HEK293 (cell line): ENCODE measurements at regions not wholly inside any gene's neighbourhood (a gene's known extent, or its start where the extent isn't known, plus 50 kb on each side); places are given as distances from the start of the nearest gene placed in this dataset.

Experiments used
- CTCF ChIA-PET: fragments of 350-600 bp; formaldehyde crosslinking; extraction: SDS; loops from one replicate; lab custom pipeline; 2021; ENCODE audit warnings: antibody characterized with exemption; lab: Yijun Ruan, JAX
- POLR2A ChIA-PET: fragments of 300-600 bp; formaldehyde crosslinking; extraction: SDS; loops from one replicate; lab custom pipeline; 2020; ENCODE audit warnings: antibody characterized with exemption, inconsistent platforms; lab: Yijun Ruan, JAX
- H3K27ac ChIP-seq: fragments of 200-500 bp; sonication (Bioruptor generic); 2 replicates; pipeline ENCODE4 v1.5.1; 2014; ENCODE audit warnings: low read depth, low read length, control low read depth, inconsistent platforms; ENCODE audit errors: extremely low read depth
- H3K36me3 ChIP-seq, 2 experiments: fragments of 200-500 bp in 1 of 2; sonication (Bioruptor generic) in 1 of 2; 1 replicate in 1 of 2; 2 replicates in 1 of 2; pipeline ENCODE4 v1.5.1; 2014 to 2017; ENCODE audit warnings: inconsistent platforms in 2 of 2, low read length in 2 of 2; ENCODE audit not compliant: control insufficient read depth in 2 of 2, insufficient read depth in 1 of 2
- H3K4me1 ChIP-seq: fragments of 200-500 bp; sonication (Bioruptor generic); 2 replicates; pipeline ENCODE4 v1.5.1; 2014; ENCODE audit warnings: mild to moderate bottlenecking, low read length, inconsistent platforms; ENCODE audit not compliant: control insufficient read depth, insufficient read depth
- H3K4me3 ChIP-seq: 2 replicates; pipeline ENCODE4 v1.5.1; 2011; ENCODE audit warnings: low read depth, mild to moderate bottlenecking, control low read depth, low read length, moderate library complexity
- H3K9me3 ChIP-seq: fragments of 200-500 bp; sonication (Bioruptor generic); 2 replicates; pipeline ENCODE4 v1.5.1; 2014; ENCODE audit warnings: low read depth, low read length, inconsistent platforms; ENCODE audit not compliant: control insufficient read depth, insufficient read depth
- GLI4 ChIP-seq: fragments of 450-650 bp; formaldehyde crosslinking; IDR thresholded peaks from 2 replicates; pipeline ENCODE4 v1.5.1; 2016; ENCODE audit warnings: missing biosample characterization, missing genetic modification characterization
- GLIS1 ChIP-seq: fragments of 450-650 bp; formaldehyde crosslinking; IDR thresholded peaks from 2 replicates; pipeline ENCODE4 v1.5.1; 2016; ENCODE audit warnings: missing biosample characterization, missing genetic modification characterization
- GLIS2 ChIP-seq: fragments of 450-650 bp; formaldehyde crosslinking; IDR thresholded peaks from 2 replicates; pipeline ENCODE4 v1.5.1; 2016; ENCODE audit warnings: missing biosample characterization, missing genetic modification characterization
- IKZF3 ChIP-seq: fragments of 450-650 bp; IDR thresholded peaks from 2 replicates; pipeline ENCODE4 v1.5.0; 2018; ENCODE audit warnings: missing biosample characterization, mild to moderate bottlenecking, missing genetic modification characterization, moderate library complexity
- INSM2 ChIP-seq: fragments of 450-650 bp; formaldehyde crosslinking; IDR thresholded peaks from 2 replicates; pipeline ENCODE4 v1.5.1; 2016; ENCODE audit warnings: missing biosample characterization, missing genetic modification characterization
- KLF16 ChIP-seq: fragments of 450-650 bp; formaldehyde crosslinking; IDR thresholded peaks from 2 replicates; pipeline ENCODE4 v1.5.1; 2017; ENCODE audit warnings: missing biosample characterization, missing genetic modification characterization
- PRDM1 ChIP-seq: fragments of 450-650 bp; formaldehyde crosslinking; IDR thresholded peaks from 2 replicates; pipeline ENCODE4; 2016; ENCODE audit warnings: missing biosample characterization, missing genetic modification characterization
- SCRT1 ChIP-seq: fragments of 450-650 bp; formaldehyde crosslinking; IDR thresholded peaks from 2 replicates; pipeline ENCODE4 v1.5.1; 2016; ENCODE audit warnings: missing biosample characterization, missing genetic modification characterization, borderline replicate concordance
- TRIM28 ChIP-seq: IDR thresholded peaks from 2 replicates; pipeline ENCODE4 v1.6.1; 2011; ENCODE audit warnings: low read length, control low read depth, borderline replicate concordance
- ZBTB21 ChIP-seq: fragments of 450-650 bp; formaldehyde crosslinking; IDR thresholded peaks from 2 replicates; pipeline ENCODE4 v1.5.1; 2017; ENCODE audit warnings: missing biosample characterization, missing genetic modification characterization
- ZNF121 ChIP-seq: fragments of 450-650 bp; formaldehyde crosslinking; IDR thresholded peaks from 2 replicates; pipeline ENCODE4 v1.5.1; 2016; ENCODE audit warnings: missing biosample characterization, missing genetic modification characterization
- ZNF155 ChIP-seq: fragments of 450-650 bp; formaldehyde crosslinking; IDR thresholded peaks from 2 replicates; pipeline ENCODE4 v1.5.1; 2016; ENCODE audit warnings: missing biosample characterization, missing genetic modification characterization
- ZNF239 ChIP-seq: fragments of 450-650 bp; formaldehyde crosslinking; IDR thresholded peaks from 2 replicates; pipeline ENCODE4 v1.5.1; 2016; ENCODE audit warnings: missing biosample characterization, missing genetic modification characterization
- ZNF266 ChIP-seq: fragments of 450-650 bp; formaldehyde crosslinking; IDR thresholded peaks from 2 replicates; pipeline ENCODE4 v1.5.1; 2016; ENCODE audit warnings: missing biosample characterization, missing genetic modification characterization, low read depth
- ZNF341 ChIP-seq: fragments of 450-650 bp; formaldehyde crosslinking; IDR thresholded peaks from 2 replicates; pipeline ENCODE4; 2016; ENCODE audit warnings: low read depth, missing biosample characterization, missing genetic modification characterization
- ZNF366 ChIP-seq: fragments of 450-650 bp; formaldehyde crosslinking; conservative IDR thresholded peaks from 2 replicates; pipeline ENCODE4 v1.5.1; 2016; ENCODE audit warnings: missing biosample characterization, missing genetic modification characterization
- ZNF518A ChIP-seq: fragments of 450-650 bp; formaldehyde crosslinking; conservative IDR thresholded peaks from 2 replicates; pipeline ENCODE4 v1.5.1; 2016; ENCODE audit warnings: low read depth, missing biosample characterization, missing genetic modification characterization
- ZNF530 ChIP-seq: fragments of 450-650 bp; formaldehyde crosslinking; IDR thresholded peaks from 2 replicates; pipeline ENCODE4 v1.5.1; 2016; ENCODE audit warnings: low read depth, missing biosample characterization, missing genetic modification characterization
- ZNF561 ChIP-seq: fragments of 450-650 bp; IDR thresholded peaks from 2 replicates; pipeline ENCODE4 v1.5.1; 2018; ENCODE audit warnings: missing biosample characterization, missing genetic modification characterization, borderline replicate concordance
- ZNF596 ChIP-seq: fragments of 450-650 bp; IDR thresholded peaks from 2 replicates; pipeline ENCODE4 v1.5.0; 2018; ENCODE audit warnings: missing biosample characterization, mild to moderate bottlenecking, missing genetic modification characterization, moderate library complexity
- ZNF658 ChIP-seq: fragments of 450-650 bp; formaldehyde crosslinking; IDR thresholded peaks from 2 replicates; pipeline ENCODE4; 2016; ENCODE audit warnings: missing biosample characterization, missing genetic modification characterization
- ZNF76 ChIP-seq: fragments of 450-650 bp; formaldehyde crosslinking; IDR thresholded peaks from 2 replicates; pipeline ENCODE4; 2016; ENCODE audit warnings: low read depth, missing biosample characterization, missing genetic modification characterization, borderline replicate concordance
- ZNF791 ChIP-seq: fragments of 450-650 bp; formaldehyde crosslinking; IDR thresholded peaks from 2 replicates; pipeline ENCODE4 v1.5.1; 2016; ENCODE audit warnings: missing biosample characterization, missing genetic modification characterization
- ZNF830 ChIP-seq: fragments of 450-650 bp; IDR thresholded peaks from 2 replicates; pipeline ENCODE4 v1.5.0; 2018; ENCODE audit warnings: missing biosample characterization, missing genetic modification characterization, low read depth, mild to moderate bottlenecking, moderate library complexity
- ZNF837 ChIP-seq: fragments of 450-650 bp; formaldehyde crosslinking; IDR thresholded peaks from 2 replicates; pipeline ENCODE4 v1.5.1; 2016; ENCODE audit warnings: missing biosample characterization, missing genetic modification characterization
- ZNF843 ChIP-seq: fragments of 450-650 bp; formaldehyde crosslinking; IDR thresholded peaks from 2 replicates; pipeline ENCODE4 v1.5.1; 2016; ENCODE audit warnings: missing biosample characterization, missing genetic modification characterization
- TF ChIP-seq, protein P1 (sequence below): fragments of 450-650 bp; formaldehyde crosslinking; IDR thresholded peaks from 2 replicates; pipeline ENCODE4 v1.5.1; 2016; ENCODE audit warnings: missing biosample characterization, missing genetic modification characterization

DNA sequence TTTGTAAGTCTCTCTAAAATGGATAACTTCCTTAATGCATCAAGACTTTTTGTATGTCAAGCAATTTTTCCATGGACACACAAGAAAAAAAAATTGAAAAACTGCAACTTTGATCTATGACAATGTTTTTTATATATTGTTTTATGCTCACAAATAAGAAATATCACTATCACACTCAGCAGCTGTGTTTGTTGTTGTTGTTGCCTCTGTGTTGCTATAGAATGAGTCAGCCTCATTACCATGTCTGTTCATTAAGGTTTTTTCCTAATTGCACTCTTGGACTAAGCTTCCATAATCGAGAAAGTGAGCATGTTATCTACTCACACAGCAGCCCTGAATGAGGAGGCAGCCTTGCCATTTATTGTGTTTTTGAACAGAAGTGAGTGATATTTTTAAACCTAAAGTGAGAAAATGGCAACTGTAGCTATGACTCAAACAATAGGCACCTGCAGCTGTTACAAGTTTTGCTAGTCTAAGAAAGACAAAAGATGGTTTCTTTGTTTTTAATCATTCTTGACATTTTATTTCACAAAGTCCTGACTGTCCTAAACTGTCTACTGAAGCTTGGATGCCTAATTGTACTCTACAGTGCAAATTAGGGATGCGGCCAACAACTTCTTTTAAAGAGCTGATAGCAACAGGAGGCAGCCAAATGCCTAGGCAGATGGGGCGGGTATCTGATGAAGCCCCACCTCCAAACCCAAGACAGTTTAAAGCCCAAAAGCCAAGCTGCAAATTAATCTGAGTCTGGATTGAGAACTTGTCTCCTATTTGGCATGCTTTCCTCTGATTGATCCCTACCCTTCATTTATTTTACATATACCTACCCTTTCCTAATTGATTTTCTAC, 77.9 kb upstream of the DOK5 start:
- CTCF ChIA-PET, result interaction anchor here (0.7 kb wide), 1 partner anchor 92 kb away, joined by 5 read pairs; no protein-coding TSS in a partner anchor
- no peak overlapping the region for H3K27ac ChIP-seq
- POLR2A ChIA-PET, result no interaction called here

GRCh38 chr20:54398814-54399213, 76.6 kb upstream of the DOK5 start:
- no peak overlapping the region for H3K4me3 ChIP-seq
- CTCF ChIA-PET, result interaction anchor here (0.5 kb wide), 1 partner anchor 43 kb away, joined by 3 read pairs; no protein-coding TSS in a partner anchor
- H3K9me3 ChIP-seq, result no peaks in the 10 kb centered on the region
- no peaks in the 10 kb centered on the region for H3K4me1 ChIP-seq
- H3K27ac ChIP-seq, result no peak overlapping the region
- H3K36me3 ChIP-seq, result no peaks in the 10 kb centered on the region
- POLR2A ChIA-PET, result no interaction called here
- TF ChIP-seq TRIM28, result no peak
- no peak for TF ChIP-seq ZBTB21 (tag by site-specific recombination)
- TF ChIP-seq KLF16, result no peak
- no peak for TF ChIP-seq ZNF341
- TF ChIP-seq INSM2 (tag by site-specific recombination), result no peak
- TF ChIP-seq SCRT1 (tag by site-specific recombination), result no peak
- no peak for TF ChIP-seq ZNF658 (tag by site-specific recombination)
- no peak for TF ChIP-seq PRDM1 (tag by site-specific recombination)
- TF ChIP-seq ZNF155 (tag by site-specific recombination), result no peak
- TF ChIP-seq GLIS1 (tag by site-specific recombination), result no peak
- no peak for TF ChIP-seq ZNF76 (tag by site-specific recombination)
- no peak for TF ChIP-seq IKZF3 (tag by site-specific recombination)
- TF ChIP-seq ZNF530 (tag by site-specific recombination), result no peak
- no peak for TF ChIP-seq ZNF266 (tag by site-specific recombination)
- no peak for TF ChIP-seq ZNF121 (tag by site-specific recombination)
- TF ChIP-seq ZNF837 (tag by site-specific recombination), result no peak
- TF ChIP-seq GLIS2 (tag by site-specific recombination), result no peak
- no peak for TF ChIP-seq ZNF830 (tag by site-specific recombination)
- no peak for TF ChIP-seq ZNF791 (tag by site-specific recombination)
- TF ChIP-seq, protein P1, sequence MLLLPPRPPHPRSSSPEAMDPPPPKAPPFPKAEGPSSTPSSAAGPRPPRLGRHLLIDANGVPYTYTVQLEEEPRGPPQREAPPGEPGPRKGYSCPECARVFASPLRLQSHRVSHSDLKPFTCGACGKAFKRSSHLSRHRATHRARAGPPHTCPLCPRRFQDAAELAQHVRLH (tag by site-specific recombination), result no peak

More for the DNA sequence above, 77.9 kb upstream of the DOK5 start:
- H3K9me3 ChIP-seq, result no peaks in the 10 kb centered on the region
- TF ChIP-seq GLIS2 (tag by site-specific recombination) (no peak), ZNF341 (no peak)
- H3K36me3 ChIP-seq, result no peaks in the 10 kb centered on the region
- no peak overlapping the region for H3K4me3 ChIP-seq
- H3K4me1 ChIP-seq, result no peaks in the 10 kb centered on the region

GRCh38 chr20:54405540-54405939, 69.9 kb upstream of the DOK5 start:
- Histone ChIP-seq H3K36me3 (no peaks in the 10 kb centered on the region), H3K27ac (no peak overlapping the region), H3K4me3 (no peak overlapping the region), H3K9me3 (no peaks in the 10 kb centered on the region), H3K4me1 (no peaks in the 10 kb centered on the region)
- POLR2A ChIA-PET, result no interaction called here
- CTCF ChIA-PET, result no interaction called here
- no peak for TF ChIP-seq ZNF843 (tag by site-specific recombination)
- no peak for TF ChIP-seq ZNF239
- no peak for TF ChIP-seq GLI4
- no peak for TF ChIP-seq ZNF561 (tag by site-specific recombination)
- TF ChIP-seq ZNF518A (tag by site-specific recombination), result no peak
- TF ChIP-seq ZNF596 (tag by site-specific recombination), result no peak
- no peak for TF ChIP-seq ZNF366 (tag by site-specific recombination)
